Activated CD4-positive, alpha-beta T cell treated with anti-CD3 and anti-CD28 coated beads for 36 hours (primary cell): ENCODE measurements at regions not wholly inside any gene's neighbourhood (a gene's known extent, or its start where the extent isn't known, plus 50 kb on each side); places are given as distances from the start of the nearest gene placed in this dataset.

Experiments used
- ATAC-seq: fragments of 200-7000 bp; cut with Tn5 transposase; one replicate; pipeline ENCODE4 v1.10.0; 2021; ENCODE audit warnings: mild to moderate bottlenecking, moderate library complexity
- CTCF ChIA-PET: fragments of 350-600 bp; sonication (Branson Sonifier 250); formaldehyde crosslinking; loops from one replicate; lab custom pipeline; 2021; ENCODE audit warnings: antibody characterized with exemption; lab: Charles Lee
- POLR2A ChIA-PET: fragments of 350-600 bp; sonication (Branson Sonifier 250); formaldehyde crosslinking; loops from one replicate; lab custom pipeline; 2021; ENCODE audit warnings: antibody characterized with exemption, inconsistent platforms; lab: Charles Lee
- DNase-seq: peaks from one replicate; pipeline ENCODE4 v3.0.0-alpha.2; 2020
- H3K27ac Mint-ChIP-seq: one replicate; pipeline ENCODE4 v1.8.0; 2021; ENCODE audit warnings: mixed read lengths
- H3K27me3 Mint-ChIP-seq: one replicate; pipeline ENCODE4 v1.8.0; 2021; ENCODE audit warnings: mixed read lengths
- H3K36me3 Mint-ChIP-seq: one replicate; pipeline ENCODE4 v1.8.0; 2021; ENCODE audit warnings: low read depth, mixed read lengths
- H3K4me1 Mint-ChIP-seq: one replicate; pipeline ENCODE4 v1.8.0; 2021; ENCODE audit warnings: mixed read lengths
- H3K4me3 Mint-ChIP-seq: one replicate; pipeline ENCODE4 v1.8.0; 2021; ENCODE audit warnings: mild to moderate bottlenecking, moderate library complexity, mixed read lengths
- H3K9me3 Mint-ChIP-seq: one replicate; pipeline ENCODE4 v1.8.0; 2021; ENCODE audit warnings: low read depth, mixed read lengths
- intact Hi-C, 2 experiments: fragments of 100-400 bp; cut with DNase I in 1 of 2; cut with micrococcal nuclease in 1 of 2; formaldehyde crosslinking; loops; one replicate each; pipeline versions ENCODE4 v1.14.2 to v1.15.1; 2022 to 2024; cut with DNase I, micrococcal nuclease

GRCh38 chr2:120465012-120465700, 119.2 kb downstream of the INHBB start:
- ChIA-PET CTCF (no interaction called here), POLR2A (no interaction called here)
- no peaks in the 10 kb centered on the region for H3K4me1 Mint-ChIP-seq
- no peak overlapping the region for H3K27ac Mint-ChIP-seq
- DNase-seq (no peak), ATAC-seq (no peak)
- intact Hi-C loops, result no loop called here
- H3K9me3 Mint-ChIP-seq, result no peaks in the 10 kb centered on the region
- no peak overlapping the region for H3K4me3 Mint-ChIP-seq
- no peaks in the 10 kb centered on the region for H3K36me3 Mint-ChIP-seq
- no peaks in the 10 kb centered on the region for H3K27me3 Mint-ChIP-seq

DNA sequence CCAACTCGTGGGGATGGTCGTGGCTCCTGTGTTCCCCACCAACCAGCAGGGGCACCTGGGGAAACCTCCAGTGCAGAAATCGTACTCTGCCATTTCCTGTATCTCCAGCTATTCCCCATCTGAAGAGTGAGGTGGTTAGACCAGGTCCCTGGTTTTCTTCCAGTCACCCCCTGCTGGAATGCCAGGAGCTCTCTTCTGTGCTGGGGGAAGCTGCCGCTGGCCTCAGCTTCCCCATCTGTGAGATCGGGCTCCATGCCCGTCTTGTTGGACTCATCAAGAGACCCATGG, 119.7 kb downstream of the INHBB start:
- no peaks in the 10 kb centered on the region for H3K27me3 Mint-ChIP-seq
- no peak overlapping the region for H3K27ac Mint-ChIP-seq
- DNase-seq (no peak), ATAC-seq (no peak)
- intact Hi-C loops, result no loop called here
- no peak overlapping the region for H3K4me3 Mint-ChIP-seq
- no peaks in the 10 kb centered on the region for H3K9me3 Mint-ChIP-seq
- CTCF ChIA-PET, result no interaction called here
- no peaks in the 10 kb centered on the region for H3K4me1 Mint-ChIP-seq
- POLR2A ChIA-PET, result no interaction called here
- H3K36me3 Mint-ChIP-seq, result no peaks in the 10 kb centered on the region

DNA sequence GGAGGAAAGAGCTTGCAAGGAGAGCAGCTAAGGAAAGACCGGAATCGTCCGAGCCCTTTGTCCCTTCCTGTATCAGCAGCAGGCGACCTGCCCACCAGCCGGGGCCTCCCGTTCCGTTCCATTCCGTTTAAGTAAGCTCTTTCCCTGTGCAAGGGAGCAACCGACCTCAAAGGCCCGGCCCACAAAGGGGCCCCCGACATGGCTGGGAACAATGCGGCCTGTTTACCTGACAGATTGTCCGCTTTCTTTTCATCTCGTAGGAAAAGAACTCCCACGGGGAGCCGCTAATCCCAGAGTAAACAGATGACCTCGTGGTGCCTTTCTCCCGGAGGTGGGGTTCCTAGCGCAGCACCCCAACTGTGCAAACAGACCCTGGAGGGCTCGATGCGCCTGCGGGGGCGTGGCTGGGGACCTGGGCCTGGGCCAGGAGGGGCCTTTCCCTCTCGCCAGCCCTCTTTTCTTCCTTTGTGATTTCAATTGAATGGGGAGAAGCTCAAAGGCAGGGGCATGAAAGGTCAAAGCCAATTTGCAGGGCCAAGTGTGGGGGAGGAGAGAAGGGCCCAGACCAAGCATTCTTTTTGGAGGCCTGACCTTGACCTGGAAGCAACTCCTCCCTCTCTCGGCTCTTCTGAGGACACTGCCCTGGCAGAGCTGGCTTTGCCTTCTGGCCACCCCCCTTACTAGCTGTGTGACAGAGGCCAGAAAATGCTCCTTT, 120.2 kb downstream of the INHBB start:
- H3K4me3 Mint-ChIP-seq, result no peak overlapping the region
- H3K27me3 Mint-ChIP-seq, result no peaks in the 10 kb centered on the region
- no peak for ATAC-seq
- H3K4me1 Mint-ChIP-seq, result no peaks in the 10 kb centered on the region
- CTCF ChIA-PET, result no interaction called here
- POLR2A ChIA-PET, result no interaction called here
- no peaks in the 10 kb centered on the region for H3K36me3 Mint-ChIP-seq
- H3K27ac Mint-ChIP-seq, result no peak overlapping the region
- intact Hi-C loops, result no loop called here
- no peak for DNase-seq
- H3K9me3 Mint-ChIP-seq, result no peaks in the 10 kb centered on the region

DNA sequence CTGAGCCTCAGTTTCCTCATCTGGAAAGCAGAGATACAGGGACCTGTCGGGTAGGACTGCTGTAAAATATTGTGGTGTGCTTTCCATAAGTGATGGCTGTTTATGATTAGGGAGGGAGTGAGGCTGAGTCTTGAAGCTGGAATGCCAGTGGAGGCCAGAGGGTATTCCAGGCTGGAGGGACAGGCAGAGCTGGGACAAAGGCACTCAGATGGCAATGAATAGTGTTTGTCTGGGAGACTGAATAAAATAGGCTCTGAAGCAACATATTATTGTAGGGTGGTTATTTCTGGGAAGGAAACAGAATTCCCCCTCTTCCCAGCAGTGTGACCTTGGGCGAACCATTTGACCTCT, 120.7 kb downstream of the INHBB start:
- intact Hi-C loops, result no loop called here
- POLR2A ChIA-PET, result no interaction called here
- H3K27me3 Mint-ChIP-seq, result no peaks in the 10 kb centered on the region
- CTCF ChIA-PET, result no interaction called here
- H3K4me3 Mint-ChIP-seq, result no peak overlapping the region
- H3K4me1 Mint-ChIP-seq, result no peaks in the 10 kb centered on the region
- DNase-seq, result no peak
- ATAC-seq, result no peak
- no peaks in the 10 kb centered on the region for H3K9me3 Mint-ChIP-seq
- H3K36me3 Mint-ChIP-seq, result no peaks in the 10 kb centered on the region
- H3K27ac Mint-ChIP-seq, result no peak overlapping the region

- POLR2A ChIA-PET, result no interaction called here
- no peaks in the 10 kb centered on the region for H3K4me1 Mint-ChIP-seq
- CTCF ChIA-PET, result no interaction called here
- H3K4me3 Mint-ChIP-seq, result no peak overlapping the region
- ATAC-seq (no peak), DNase-seq (no peak)
- H3K9me3 Mint-ChIP-seq, result peaks cover 2% of the 10 kb centered on the region
- H3K27me3 Mint-ChIP-seq, result no peaks in the 10 kb centered on the region
- intact Hi-C loops, result no loop called here
- no peak overlapping the region for H3K27ac Mint-ChIP-seq
- no peaks in the 10 kb centered on the region for H3K36me3 Mint-ChIP-seq
Observed at GRCh38 chr2:120468136-120468535, 122.2 kb downstream of the INHBB start.

DNA sequence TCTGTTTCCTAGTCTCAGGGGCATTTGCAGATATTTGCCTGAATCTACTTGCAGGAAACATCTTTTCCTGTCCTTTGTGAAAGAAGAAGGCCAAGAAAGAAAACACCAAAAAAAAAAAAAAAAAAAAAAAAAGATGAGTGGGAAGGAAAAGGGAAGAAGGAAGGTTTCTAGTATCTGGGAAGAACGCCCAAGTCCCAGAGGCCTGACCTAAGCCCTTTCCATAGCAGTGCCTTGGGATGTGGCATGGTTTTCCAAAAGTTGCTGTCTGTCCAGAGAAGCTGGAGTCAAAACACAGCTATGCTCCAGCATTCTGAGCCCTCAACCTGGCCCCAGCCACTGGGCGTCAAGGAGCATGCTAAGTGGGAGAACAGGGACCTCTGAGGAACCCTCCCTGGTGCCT, 123.5 kb downstream of the INHBB start:
- CTCF ChIA-PET, result no interaction called here
- Mint-ChIP-seq H3K36me3 (no peaks in the 10 kb centered on the region), H3K9me3 (peaks cover 2% of the 10 kb centered on the region)

GRCh38 chr2:120470041-120470965, 124.4 kb downstream of the INHBB start:
- H3K27ac Mint-ChIP-seq, result no peak overlapping the region
- ChIA-PET POLR2A (no interaction called here), CTCF (no interaction called here)
- H3K36me3 Mint-ChIP-seq, result no peaks in the 10 kb centered on the region
- no peak overlapping the region for H3K4me3 Mint-ChIP-seq
- ATAC-seq (no peak), DNase-seq (no peak)
- intact Hi-C loops, result no loop called here
- no peaks in the 10 kb centered on the region for H3K27me3 Mint-ChIP-seq
- no peaks in the 10 kb centered on the region for H3K4me1 Mint-ChIP-seq
- H3K9me3 Mint-ChIP-seq, result peaks cover 2% of the 10 kb centered on the region

More for the DNA sequence above, 123.5 kb downstream of the INHBB start:
- H3K4me3 Mint-ChIP-seq, result no peak overlapping the region
- no peaks in the 10 kb centered on the region for H3K27me3 Mint-ChIP-seq
- POLR2A ChIA-PET, result no interaction called here
- intact Hi-C loops, result no loop called here
- H3K4me1 Mint-ChIP-seq, result no peaks in the 10 kb centered on the region
- H3K27ac Mint-ChIP-seq, result no peak overlapping the region
- ATAC-seq, result no peak
- DNase-seq, result no peak

- ATAC-seq (no peak), DNase-seq (no peak)
- Mint-ChIP-seq H3K27ac (no peak overlapping the region), H3K4me3 (no peak overlapping the region), H3K9me3 (peaks cover 2% of the 10 kb centered on the region), H3K36me3 (no peaks in the 10 kb centered on the region), H3K27me3 (no peaks in the 10 kb centered on the region), H3K4me1 (no peaks in the 10 kb centered on the region)
- ChIA-PET POLR2A (no interaction called here), CTCF (no interaction called here)
- intact Hi-C loops, result no loop called here
Observed at GRCh38 chr2:120471166-120471565, 125.2 kb downstream of the INHBB start.

DNA sequence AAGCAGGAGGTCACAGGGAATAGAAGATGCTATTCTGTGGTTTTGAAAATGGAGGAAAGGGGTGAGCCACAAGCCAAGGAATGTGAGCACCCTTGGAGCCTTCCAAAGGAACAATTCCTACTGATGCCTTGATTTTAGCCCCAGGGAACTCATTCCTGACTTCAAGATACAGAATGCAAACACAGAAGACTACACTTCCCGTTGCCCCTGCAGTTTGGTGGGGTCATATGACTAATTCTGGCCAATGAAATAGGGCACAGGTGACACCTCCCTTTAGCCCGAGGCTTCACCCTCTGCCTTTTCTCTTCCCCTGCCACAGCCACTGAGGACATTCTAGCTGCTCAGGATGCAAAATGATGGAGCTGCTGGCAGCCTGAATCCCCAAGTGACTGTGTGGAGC, 126.1 kb downstream of the INHBB start:
- DNase-seq, result no peak
- POLR2A ChIA-PET, result no interaction called here
- CTCF ChIA-PET, result no interaction called here
- Mint-ChIP-seq H3K4me1 (no peaks in the 10 kb centered on the region), H3K27me3 (no peaks in the 10 kb centered on the region), H3K9me3 (peaks cover 2% of the 10 kb centered on the region), H3K27ac (no peak overlapping the region), H3K4me3 (no peak overlapping the region), H3K36me3 (no peaks in the 10 kb centered on the region)
- ATAC-seq, result no peak
- intact Hi-C loops, result no loop called here

DNA sequence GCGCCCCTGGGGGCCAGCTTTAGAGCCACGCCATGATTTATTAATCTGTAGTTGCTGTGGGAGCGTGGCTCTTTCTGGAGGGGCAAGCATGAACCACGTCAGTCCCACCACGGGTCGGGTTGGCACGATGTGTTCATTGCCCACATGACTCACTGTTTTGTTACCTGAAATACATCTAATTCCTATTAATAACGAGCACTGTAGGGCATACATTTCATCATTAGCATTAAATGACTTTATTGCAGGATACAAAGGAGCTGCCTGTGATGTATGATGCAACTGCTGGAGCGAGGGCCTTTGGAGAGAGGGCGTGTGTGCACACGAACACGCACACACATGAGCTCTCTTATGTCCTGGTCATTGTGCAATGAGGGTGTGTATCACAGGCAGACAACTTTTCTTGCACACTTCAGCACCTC, 127.0 kb downstream of the INHBB start:
- DNase-seq (no peak), ATAC-seq (no peak)
- POLR2A ChIA-PET, result no interaction called here
- Mint-ChIP-seq H3K27me3 (no peaks in the 10 kb centered on the region), H3K4me1 (no peaks in the 10 kb centered on the region), H3K36me3 (no peaks in the 10 kb centered on the region), H3K9me3 (peaks cover 2% of the 10 kb centered on the region), H3K27ac (no peak overlapping the region), H3K4me3 (no peak overlapping the region)
- CTCF ChIA-PET, result interaction anchor here (0.6 kb wide), 1 partner anchor 606 kb away, joined by 3 read pairs; no protein-coding TSS in a partner anchor
- intact Hi-C loops, result no loop called here

GRCh38 chr2:120473522-120474271, 127.8 kb downstream of the INHBB start:
- no peak for DNase-seq
- Mint-ChIP-seq H3K4me1 (no peaks in the 10 kb centered on the region), H3K27ac (no peak overlapping the region), H3K9me3 (peaks cover 2% of the 10 kb centered on the region), H3K4me3 (no peak overlapping the region), H3K36me3 (no peaks in the 10 kb centered on the region), H3K27me3 (no peaks in the 10 kb centered on the region)
- ChIA-PET CTCF (no interaction called here), POLR2A (no interaction called here)
- intact Hi-C loops, result no loop called here
- no peak for ATAC-seq
